H9 (cell line): ENCODE measurements at regions not wholly inside any gene's neighbourhood (a gene's known extent, or its start where the extent isn't known, plus 50 kb on each side); places are given as distances from the start of the nearest gene placed in this dataset.

ENCODE experiments used
- DNase-seq: peaks from one replicate; pipeline ENCODE4 v3.0.0-alpha.2; 2017
- H2AFZ ChIP-seq: one replicate; pipeline ENCODE4 v1.6.1; 2013; ENCODE audit warnings: mild to moderate bottlenecking, low read length, control low read depth, moderate library complexity
- H2AK5ac ChIP-seq: 2 replicates; pipeline ENCODE4 v1.6.1; 2013; ENCODE audit warnings: low read length, control low read depth, mixed read lengths; ENCODE audit not compliant: insufficient read length
- H2BK120ac ChIP-seq: one replicate; pipeline ENCODE4 v1.6.1; 2013; ENCODE audit warnings: low read depth, mild to moderate bottlenecking, low read length, control low read depth, inconsistent platforms; ENCODE audit not compliant: poor library complexity, severe bottlenecking
- H2BK12ac ChIP-seq: 2 replicates; pipeline ENCODE4 v1.6.1; 2013; ENCODE audit warnings: low read length, control low read depth, mixed read lengths, low read depth; ENCODE audit not compliant: insufficient read length
- H2BK15ac ChIP-seq: 2 replicates; pipeline ENCODE4 v1.6.1; 2013; ENCODE audit warnings: low read depth, low read length, control low read depth
- H2BK20ac ChIP-seq: one replicate; pipeline ENCODE4 v1.6.1; 2013; ENCODE audit warnings: low read depth, mild to moderate bottlenecking, low read length, control low read depth, inconsistent platforms; ENCODE audit not compliant: poor library complexity, severe bottlenecking
- H2BK5ac ChIP-seq: 2 replicates; pipeline ENCODE4 v1.6.1; 2013; ENCODE audit warnings: low read length, control low read depth, mixed read lengths; ENCODE audit not compliant: insufficient read length
- H3K14ac ChIP-seq: 2 replicates; pipeline ENCODE4 v1.6.1; 2013; ENCODE audit warnings: low read length, control low read depth; ENCODE audit not compliant: insufficient read depth
- H3K18ac ChIP-seq: 2 replicates; pipeline ENCODE4 v1.6.1; 2013; ENCODE audit warnings: low read depth, mild to moderate bottlenecking, mixed read lengths, low read length, control low read depth; ENCODE audit not compliant: insufficient read length
- H3K23ac ChIP-seq: 2 replicates; pipeline ENCODE4 v1.6.1; 2013; ENCODE audit warnings: low read length, control low read depth, mixed read lengths, low read depth; ENCODE audit not compliant: insufficient read length
- H3K23me2 ChIP-seq: 2 replicates; pipeline ENCODE4 v1.6.1; 2013; ENCODE audit warnings: low read depth, mild to moderate bottlenecking, mixed read lengths, low read length, control low read depth; ENCODE audit not compliant: insufficient read length, poor library complexity, severe bottlenecking
- H3K27ac ChIP-seq: 2 replicates; pipeline ENCODE4 v1.5.1; 2013; ENCODE audit warnings: low read length, control low read depth, mixed read lengths, low read depth; ENCODE audit not compliant: insufficient read length
- H3K27me3 ChIP-seq: 2 replicates; pipeline ENCODE4 v1.6.1; 2013; ENCODE audit warnings: low read length, control low read depth, inconsistent platforms; ENCODE audit not compliant: insufficient read depth
- H3K4ac ChIP-seq: 2 replicates; pipeline ENCODE4 v1.6.1; 2013; ENCODE audit warnings: low read depth, mild to moderate bottlenecking, control low read depth, inconsistent platforms, low read length, moderate library complexity
- H3K4me1 ChIP-seq: 2 replicates; pipeline ENCODE4 v1.6.1; 2013; ENCODE audit warnings: low read length, control low read depth, inconsistent platforms; ENCODE audit not compliant: insufficient read depth
- H3K4me2 ChIP-seq: 2 replicates; pipeline ENCODE4 v1.6.1; 2013; ENCODE audit warnings: low read length, control low read depth, mixed read lengths; ENCODE audit not compliant: insufficient read length, insufficient read depth
- H3K56ac ChIP-seq: 2 replicates; pipeline ENCODE4 v1.6.1; 2013; ENCODE audit warnings: low read depth, mild to moderate bottlenecking, mixed read lengths, low read length, control low read depth; ENCODE audit not compliant: insufficient read length
- H3K79me1 ChIP-seq: 2 replicates; pipeline ENCODE4 v1.6.1; 2013; ENCODE audit warnings: low read depth, mild to moderate bottlenecking, moderate library complexity, low read length, control low read depth, inconsistent platforms; ENCODE audit not compliant: insufficient read depth, poor library complexity, severe bottlenecking
- H3K79me2 ChIP-seq: 2 replicates; pipeline ENCODE4 v1.6.1; 2013; ENCODE audit warnings: low read length, control low read depth, inconsistent platforms; ENCODE audit not compliant: insufficient read depth
- H3K9ac ChIP-seq: 2 replicates; pipeline ENCODE4 v1.6.1; 2013; ENCODE audit warnings: low read length, control low read depth, mixed read lengths; ENCODE audit not compliant: insufficient read length; ENCODE audit errors: extremely low read depth
- H3K9me3 ChIP-seq: one replicate; pipeline ENCODE4 v1.6.1; 2013; ENCODE audit warnings: low read depth, low read length, inconsistent platforms; ENCODE audit not compliant: control insufficient read depth
- H3T11ph ChIP-seq: one replicate; pipeline ENCODE4 v1.6.1; 2013; ENCODE audit warnings: mild to moderate bottlenecking, low read length, control low read depth, inconsistent platforms
- H4K20me1 ChIP-seq: one replicate; pipeline ENCODE4 v1.6.1; 2013; ENCODE audit not compliant: control insufficient read depth, insufficient read length, insufficient read depth
- H4K5ac ChIP-seq: 2 replicates; pipeline ENCODE4 v1.6.1; 2013; ENCODE audit warnings: low read depth, mild to moderate bottlenecking, mixed read lengths, low read length, control low read depth; ENCODE audit not compliant: insufficient read length
- H4K8ac ChIP-seq: replicated peaks from 2 replicates; pipeline ENCODE4 v1.6.1; 2013; ENCODE audit warnings: low read length, control low read depth, mixed read lengths, low read depth; ENCODE audit not compliant: insufficient read length
- H4K91ac ChIP-seq: 2 replicates; pipeline ENCODE4 v1.6.1; 2013; ENCODE audit warnings: low read depth, mild to moderate bottlenecking, moderate library complexity, mixed read lengths, low read length, control low read depth; ENCODE audit not compliant: insufficient read length
- H3K27ac Mint-ChIP-seq, 3 experiments: 2 replicates in 2 of 3; 3 replicates in 1 of 3; pipeline ENCODE4 v1.8.0; 2020 to 2021; ENCODE audit warnings: mixed read lengths in 3 of 3, mild to moderate bottlenecking in 1 of 3, moderate library complexity in 1 of 3
- H3K27me3 Mint-ChIP-seq: 2 replicates; pipeline ENCODE4 v1.8.0; 2021; ENCODE audit warnings: low read depth, mild to moderate bottlenecking, moderate library complexity, mixed read lengths
- H3K36me3 Mint-ChIP-seq, 3 experiments: 2 replicates in 2 of 3; 3 replicates in 1 of 3; pipeline ENCODE4 v1.8.0; 2020 to 2021; ENCODE audit warnings: low read depth in 3 of 3, mixed read lengths in 3 of 3; ENCODE audit not compliant: insufficient read depth in 1 of 3
- H3K4me1 Mint-ChIP-seq, 2 experiments: 2 replicates each; pipeline ENCODE4 v1.8.0; 2020; ENCODE audit warnings: mixed read lengths in 2 of 2
- H3K4me3 Mint-ChIP-seq, 2 experiments: 2 replicates in 1 of 2; 3 replicates in 1 of 2; pipeline ENCODE4 v1.8.0; 2020 to 2021; ENCODE audit warnings: mild to moderate bottlenecking in 2 of 2, mixed read lengths in 2 of 2, moderate library complexity in 1 of 2
- H3K9me3 Mint-ChIP-seq, 2 experiments: 2 replicates in 1 of 2; 3 replicates in 1 of 2; pipeline ENCODE4 v1.8.0; 2020; ENCODE audit warnings: mild to moderate bottlenecking in 2 of 2, mixed read lengths in 2 of 2, moderate library complexity in 1 of 2
- WGBS: extraction: QIAGEN DNeasy Blood & Tissue Kit; methylation state at CpG from one replicate; pipeline ENCODE4 v1.1.7; 2013; ENCODE audit warnings: missing lambda C conversion rate, low lambda C conversion rate, mixed read lengths; ENCODE audit not compliant: insufficient read length; ENCODE audit errors: extremely low coverage; 5-methylcytosine and 5-hydroxymethylcytosine counted together
- TF ChIP-seq, protein P1 (sequence below): fragments of 200-600 bp; sonication (generic); conservative IDR thresholded peaks from 3 replicates; pipeline ENCODE4 v1.8.0; 2021; ENCODE audit warnings: antibody characterized with exemption, mild to moderate bottlenecking

DNA sequence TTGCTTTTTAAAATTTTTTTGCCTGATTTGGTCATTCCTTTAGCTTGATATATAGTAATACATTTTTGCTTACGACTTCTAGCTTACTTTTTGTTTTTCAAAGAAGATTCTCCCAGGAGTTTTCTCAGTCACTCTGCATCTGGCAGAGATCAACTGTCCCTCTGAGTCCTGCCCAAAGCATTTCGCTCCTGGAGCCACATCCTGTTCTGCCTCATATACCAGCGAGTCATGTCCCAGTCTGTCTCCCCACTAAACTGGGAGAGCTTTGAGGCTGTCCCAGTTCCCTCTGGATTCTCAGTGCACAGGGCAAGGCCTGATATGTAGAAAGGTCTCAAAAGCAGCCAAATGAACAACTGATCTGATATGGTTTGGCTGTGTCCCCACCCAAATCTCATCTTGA, 326.3 kb downstream of the ARRDC4 start:
- no peaks in the 10 kb centered on the region for H3K4me1 ChIP-seq
- no peak overlapping the region for H4K91ac ChIP-seq
- no peak overlapping the region for H2BK15ac ChIP-seq
- TF ChIP-seq, protein P1, sequence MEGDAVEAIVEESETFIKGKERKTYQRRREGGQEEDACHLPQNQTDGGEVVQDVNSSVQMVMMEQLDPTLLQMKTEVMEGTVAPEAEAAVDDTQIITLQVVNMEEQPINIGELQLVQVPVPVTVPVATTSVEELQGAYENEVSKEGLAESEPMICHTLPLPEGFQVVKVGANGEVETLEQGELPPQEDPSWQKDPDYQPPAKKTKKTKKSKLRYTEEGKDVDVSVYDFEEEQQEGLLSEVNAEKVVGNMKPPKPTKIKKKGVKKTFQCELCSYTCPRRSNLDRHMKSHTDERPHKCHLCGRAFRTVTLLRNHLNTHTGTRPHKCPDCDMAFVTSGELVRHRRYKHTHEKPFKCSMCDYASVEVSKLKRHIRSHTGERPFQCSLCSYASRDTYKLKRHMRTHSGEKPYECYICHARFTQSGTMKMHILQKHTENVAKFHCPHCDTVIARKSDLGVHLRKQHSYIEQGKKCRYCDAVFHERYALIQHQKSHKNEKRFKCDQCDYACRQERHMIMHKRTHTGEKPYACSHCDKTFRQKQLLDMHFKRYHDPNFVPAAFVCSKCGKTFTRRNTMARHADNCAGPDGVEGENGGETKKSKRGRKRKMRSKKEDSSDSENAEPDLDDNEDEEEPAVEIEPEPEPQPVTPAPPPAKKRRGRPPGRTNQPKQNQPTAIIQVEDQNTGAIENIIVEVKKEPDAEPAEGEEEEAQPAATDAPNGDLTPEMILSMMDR: no peak
- H3K27ac Mint-ChIP-seq: no peak overlapping the region; a peak in 1 of 7 replicates
- H3K23me2 ChIP-seq: no peaks in the 10 kb centered on the region
- WGBS: no CpG with 5 or more reads among the region's 3 CpGs
- no peak overlapping the region for H3K4me2 ChIP-seq
- H4K5ac ChIP-seq: no peak overlapping the region
- H3K9me3 ChIP-seq: no peaks in the 10 kb centered on the region
- peaks cover 8 to 10% of the 10 kb centered on the region in 2 experiments for H3K4me1 Mint-ChIP-seq
- H2BK20ac ChIP-seq: no peak overlapping the region
- no peak overlapping the region for H3K9ac ChIP-seq
- H3K18ac ChIP-seq: no peak overlapping the region
- no peak overlapping the region for H3K56ac ChIP-seq
- H2BK12ac ChIP-seq: no peak overlapping the region
- H3K27me3 ChIP-seq: no peaks in the 10 kb centered on the region
- no peak overlapping the region for H3K4ac ChIP-seq
- H3K14ac ChIP-seq: no peak overlapping the region
- H3K79me2 ChIP-seq: no peaks in the 10 kb centered on the region
- H3K79me1 ChIP-seq: no peaks in the 10 kb centered on the region
- H3K36me3 Mint-ChIP-seq: no peaks in the 10 kb centered on the region
- H3T11ph ChIP-seq: no peak overlapping the region
- no peak overlapping the region for H3K23ac ChIP-seq
- peaks cover 5% of the 10 kb centered on the region for H3K27me3 Mint-ChIP-seq
- no peak overlapping the region for H2BK120ac ChIP-seq
- H4K8ac ChIP-seq: no peak overlapping the region
- H2AFZ ChIP-seq: no peak overlapping the region
- no peaks in the 10 kb centered on the region for H4K20me1 ChIP-seq
- H2AK5ac ChIP-seq: no peak overlapping the region
- H2BK5ac ChIP-seq: no peak overlapping the region
- H3K9me3 Mint-ChIP-seq: no peaks in the 10 kb centered on the region
- DNase-seq: no peak
- H3K4me3 Mint-ChIP-seq: no peak overlapping the region
- no peak overlapping the region for H3K27ac ChIP-seq
